Kidney (tissue), 13 donors: ENCODE measurements at regions not wholly inside any gene's neighbourhood (a gene's known extent, or its start where the extent isn't known, plus 50 kb on each side); places are given as distances from the start of the nearest gene placed in this dataset.

Source experiments
- DNase-seq, 5 donors: peaks; one replicate each; pipeline ENCODE4 v3.0.0-alpha.2; 2013 to 2020
- FAIRE-seq: peaks from 2 replicates; lab custom pipeline; 2012; peaks lifted over from hg19 to GRCh38; lab: Jason Lieb, UNC
- H3K27ac ChIP-seq, 2 donors: one replicate each; pipeline ENCODE4 v1.7.0; 2013; ENCODE audit warnings: low read depth in 2 of 2, low read length in 2 of 2, inconsistent platforms in 1 of 2
- H3K27me3 ChIP-seq: one replicate; pipeline ENCODE4 v1.7.1; 2013; ENCODE audit warnings: low read length, inconsistent platforms; ENCODE audit not compliant: control insufficient read depth, insufficient read depth
- H3K36me3 ChIP-seq, 3 donors: one replicate each; pipeline versions ENCODE4 v1.7.0 to v1.7.1; 2013; ENCODE audit warnings: low read length in 3 of 3, control low read depth in 1 of 3, inconsistent platforms in 1 of 3; ENCODE audit not compliant: insufficient read depth in 3 of 3, control insufficient read depth in 2 of 3
- H3K4me1 ChIP-seq, 3 donors: one replicate each; pipeline versions ENCODE4 v1.7.0 to v1.7.1; 2013; ENCODE audit warnings: low read length in 3 of 3, inconsistent platforms in 1 of 3, low read depth in 1 of 3; ENCODE audit not compliant: control insufficient read depth in 2 of 3, insufficient read depth in 2 of 3
- H3K4me3 ChIP-seq, 3 donors: one replicate each; pipeline versions ENCODE4 v1.7.0 to v1.8.1; 2013; ENCODE audit warnings: low read length in 3 of 3, control low read depth in 1 of 3, inconsistent platforms in 1 of 3
- H3K9ac ChIP-seq, 3 donors: one replicate each; pipeline versions ENCODE4 v1.7.0 to v1.7.1; 2013; ENCODE audit warnings: low read length in 3 of 3, control low read depth in 1 of 3, inconsistent platforms in 1 of 3
- H3K9me3 ChIP-seq, 3 donors: one replicate each; pipeline versions ENCODE4 v1.7.0 to v1.7.1; 2013; ENCODE audit warnings: low read length in 3 of 3, control low read depth in 1 of 3, inconsistent platforms in 1 of 3; ENCODE audit not compliant: control insufficient read depth in 2 of 3, insufficient read depth in 1 of 3
- CTCF ChIP-seq: IDR thresholded peaks from 3 replicates; pipeline ENCODE4 v1.5.1; 2012; ENCODE audit warnings: mild to moderate bottlenecking, moderate library complexity, borderline replicate concordance; ENCODE audit not compliant: insufficient read depth; ENCODE audit errors: extremely low read depth
- intact Hi-C: fragments of 100-400 bp; cut with DNase I; formaldehyde crosslinking; loops from one replicate; pipeline ENCODE4 v1.11.1; 2022
- donor health status: control.
- donor health status: control.
- donor health status: control.
- donor health status: control.
- donor health status: control.
- donor health status: DM: yes; HTN: yes; CAD: no.
- donor health status: Normal renal cell carcinoma (clear cell type).

- Histone ChIP-seq H3K27me3 (no peaks in the 10 kb centered on the region), H3K4me3 (no peak overlapping the region), H3K4me1 (peaks cover 0 to 15% (median 2%) of the 10 kb centered on the region in 3 donors), H3K9me3 (no peaks in the 10 kb centered on the region), H3K9ac (no peak overlapping the region), H3K36me3 (no peaks in the 10 kb centered on the region), H3K27ac (peak overlapping the region in 1 of 2 donors; percentile 7)
- intact Hi-C loops, result no loop called here
- FAIRE-seq (no peak), DNase-seq (peak in 1 of 5 donors; percentile 35)
- no peak for TF ChIP-seq CTCF
Measured at GRCh38 chr2:8624855-8625398, 56.9 kb upstream of the ID2 start.

GRCh38 chr2:8625399-8626300 lies 56.2 kb upstream of the ID2 start:
- Histone ChIP-seq H3K36me3 (no peaks in the 10 kb centered on the region), H3K4me3 (no peak overlapping the region), H3K4me1 (peaks cover 0 to 15% (median 2%) of the 10 kb centered on the region in 3 donors), H3K9me3 (no peaks in the 10 kb centered on the region), H3K27me3 (no peaks in the 10 kb centered on the region), H3K27ac (peak overlapping the region in 1 of 2 donors; percentile 12), H3K9ac (no peak overlapping the region)
- intact Hi-C loops, result no loop called here
- TF ChIP-seq CTCF, result no peak
- no peak for FAIRE-seq
- peak in 2 of 5 donors; percentile 50 to 73 for DNase-seq

DNA sequence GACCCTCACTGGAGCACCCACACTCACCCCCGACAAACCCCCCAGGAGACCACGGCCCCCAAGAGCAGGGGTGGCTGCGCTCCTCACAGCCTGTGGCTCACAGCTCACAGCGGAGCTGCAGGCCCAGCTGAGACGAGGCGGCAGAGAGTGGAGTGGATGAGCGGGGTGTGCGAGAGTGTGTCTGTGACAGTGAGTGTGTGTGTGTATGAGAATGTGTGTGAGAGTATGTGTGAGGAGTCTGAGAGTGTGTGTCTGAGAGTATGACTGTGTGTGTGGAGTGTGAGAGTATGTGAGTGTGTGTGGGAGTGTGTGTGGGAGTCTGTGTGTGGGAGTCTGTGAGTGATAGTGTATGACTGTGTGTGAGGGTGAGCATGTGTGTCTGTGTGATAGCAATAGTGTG lies 55.3 kb upstream of the ID2 start:
- no peak overlapping the region for H3K27ac ChIP-seq
- H3K4me3 ChIP-seq, result peak overlapping the region in 1 of 3 donors; percentile 2
- H3K4me1 ChIP-seq, result peaks cover 0 to 15% (median 2%) of the 10 kb centered on the region in 3 donors
- intact Hi-C loops, result no loop called here
- H3K9me3 ChIP-seq, result no peaks in the 10 kb centered on the region
- no peak for TF ChIP-seq CTCF
- no peak for FAIRE-seq
- peak in 2 of 5 donors; percentile 46 to 49 for DNase-seq
- no peak overlapping the region for H3K9ac ChIP-seq
- no peaks in the 10 kb centered on the region for H3K36me3 ChIP-seq
- H3K27me3 ChIP-seq, result no peaks in the 10 kb centered on the region
